Caki2 (cell line): ENCODE measurements at regions not wholly inside any gene's neighbourhood (a gene's known extent, or its start where the extent isn't known, plus 50 kb on each side); places are given as distances from the start of the nearest gene placed in this dataset.

Experiments used
- DNase-seq: peaks from one replicate; pipeline ENCODE4 v3.0.0-alpha.2; 2015; ENCODE audit warnings: low read depth
- in situ Hi-C: cut with HindIII; loops from 2 replicates; pipeline ENCODE4 v1.10.0; 2016; ENCODE audit warnings: low sequenced_read_pairs, low pct_unique_long_range_greater_than_20kb, mixed read lengths

DNA sequence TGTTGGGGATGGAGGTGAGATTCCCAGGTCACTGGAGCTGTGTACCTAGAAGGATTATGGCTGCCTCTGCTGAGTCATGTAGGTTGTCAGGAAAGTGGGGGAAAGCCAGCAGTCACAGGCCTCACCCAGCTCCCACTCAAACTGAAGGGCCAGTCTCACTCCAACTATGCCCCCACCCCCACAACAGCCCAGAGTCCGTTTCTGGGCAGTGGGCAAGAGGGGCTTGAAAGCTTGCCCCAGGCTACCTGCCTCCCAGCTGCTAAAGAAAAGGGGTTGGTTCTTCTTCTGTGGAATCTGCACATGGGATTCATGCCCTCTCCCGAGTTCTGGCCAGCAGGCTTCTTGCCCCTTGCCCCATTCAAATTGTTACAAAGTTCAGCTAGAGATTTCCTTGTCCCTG is 116.0 kb upstream of the PGRMC2 start:
- in situ Hi-C loops = no loop called here
- DNase-seq = no peak

- in situ Hi-C loops = no loop called here
- DNase-seq = no peak
Measured at GRCh38 chr4:128394778-128395177, 107.2 kb upstream of the PGRMC2 start.

GRCh38 chr4:128393101-128393704 is 105.6 kb upstream of the PGRMC2 start:
- in situ Hi-C loops = no loop called here
- peak; percentile 83 for DNase-seq

- no peak for DNase-seq
- in situ Hi-C loops = no loop called here
Measured at GRCh38 chr4:128390475-128390996, 102.9 kb upstream of the PGRMC2 start.

DNA sequence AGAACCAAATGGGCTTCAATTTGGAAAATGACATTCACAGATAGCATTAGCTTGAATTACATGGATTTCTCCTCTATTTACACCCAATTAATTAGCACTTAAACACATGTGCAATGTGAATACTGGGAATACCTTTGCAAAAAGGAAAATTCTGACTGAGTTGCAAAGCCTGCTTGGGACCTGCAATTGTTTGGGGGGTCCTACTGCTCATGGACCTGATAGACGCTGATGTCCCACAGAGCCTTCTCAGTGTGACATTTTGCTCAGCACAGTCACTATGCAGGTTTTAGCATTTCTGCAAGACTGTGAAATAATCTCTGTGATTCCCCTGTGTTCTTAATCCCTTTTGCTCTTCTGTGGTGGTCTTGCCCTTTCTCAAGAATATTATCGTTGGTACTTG is 101.2 kb upstream of the PGRMC2 start:
- in situ Hi-C loops = no loop called here
- no peak for DNase-seq

DNA sequence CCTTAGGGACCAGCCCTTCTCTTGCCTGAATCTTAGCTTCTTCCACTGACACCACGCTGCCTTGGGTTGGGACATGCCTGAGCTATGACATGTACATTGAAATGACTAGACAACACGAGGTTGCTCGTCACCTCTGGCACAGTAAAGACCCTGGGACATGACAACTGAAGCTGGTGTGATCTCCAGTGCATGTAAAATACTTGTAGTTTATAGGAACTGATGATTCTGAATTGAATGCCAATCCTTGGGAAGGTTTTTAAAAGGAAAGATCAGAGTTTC is 100.7 kb upstream of the PGRMC2 start:
- DNase-seq = peak; percentile 79
- in situ Hi-C loops = no loop called here

DNA sequence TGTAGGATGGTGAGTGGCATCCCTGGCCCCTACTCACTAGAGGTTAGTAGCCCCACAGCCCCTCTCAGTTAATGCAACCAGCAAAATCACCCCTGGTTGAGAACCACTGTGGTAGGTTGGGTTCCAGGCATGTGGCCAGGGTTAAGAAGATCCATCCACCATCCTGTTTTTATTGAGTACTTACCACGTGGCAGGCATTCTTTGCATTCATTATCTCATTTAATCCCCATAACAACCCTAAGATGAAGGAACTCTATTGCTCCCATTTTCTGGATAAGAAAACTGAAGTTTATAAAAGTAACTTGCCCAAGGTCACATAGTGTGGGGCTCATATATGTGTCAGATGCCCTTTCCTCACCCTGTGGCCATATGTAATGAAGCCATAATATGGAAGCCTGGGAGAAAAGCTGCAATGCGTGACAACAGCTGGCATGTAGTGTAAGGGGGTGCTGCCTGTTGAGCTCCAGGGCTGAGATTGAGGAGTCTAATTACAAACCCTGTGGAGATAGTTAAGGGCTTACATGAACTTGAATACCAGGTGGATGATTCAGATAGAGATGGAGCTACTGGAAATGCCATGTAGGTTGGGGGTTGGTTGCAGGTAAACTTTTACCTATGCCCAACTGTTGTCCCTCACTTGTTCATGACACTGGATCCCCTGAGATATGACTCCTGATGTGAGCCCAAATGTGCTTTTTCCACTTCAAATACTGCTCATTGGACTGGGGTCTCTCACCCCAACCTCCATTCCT is 100.2 kb upstream of the PGRMC2 start:
- DNase-seq = peak; percentile 81
- in situ Hi-C loops = no loop called here

DNA sequence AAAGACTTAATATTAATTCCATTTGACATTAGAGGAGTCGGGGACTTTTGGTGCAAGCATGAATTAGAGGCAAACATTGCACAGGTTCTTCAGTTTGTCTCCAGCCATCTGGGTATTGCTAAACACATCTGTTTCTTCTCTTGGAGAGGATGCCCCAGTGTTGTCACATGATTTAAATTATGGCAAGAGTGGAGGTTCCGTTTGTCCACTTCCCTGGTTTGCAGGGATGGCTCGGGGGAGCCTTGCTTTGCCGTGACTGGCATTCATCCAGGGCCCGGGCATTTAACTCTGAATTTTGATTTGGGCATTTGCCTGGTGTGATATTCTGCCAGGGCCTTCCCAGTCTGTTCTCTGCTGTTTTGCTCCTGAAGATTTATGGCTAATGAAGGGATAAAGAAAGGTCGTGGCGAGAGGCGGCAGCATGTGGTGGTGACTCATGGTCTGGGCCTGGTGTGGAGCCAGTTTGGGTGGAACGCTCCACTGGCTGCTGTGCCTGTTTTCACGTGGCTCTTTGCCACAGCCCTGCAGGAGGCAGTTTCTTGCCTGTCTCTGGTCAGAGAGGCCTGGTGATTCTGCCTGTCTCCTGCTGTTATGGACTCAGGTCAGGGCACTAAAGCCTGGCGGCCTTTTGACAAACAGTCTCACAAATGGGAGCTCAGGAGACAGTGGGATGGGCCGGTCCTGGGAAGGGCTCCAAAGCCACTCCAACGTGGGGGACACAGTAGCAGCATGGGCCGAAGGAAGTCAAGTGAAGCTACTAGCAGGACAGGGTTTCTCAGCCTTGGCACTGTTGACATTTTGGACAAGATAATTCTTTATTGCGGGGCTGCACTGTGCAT is 99.4 kb upstream of the PGRMC2 start:
- peak; percentile 99 for DNase-seq
- in situ Hi-C loops = no loop called here

DNA sequence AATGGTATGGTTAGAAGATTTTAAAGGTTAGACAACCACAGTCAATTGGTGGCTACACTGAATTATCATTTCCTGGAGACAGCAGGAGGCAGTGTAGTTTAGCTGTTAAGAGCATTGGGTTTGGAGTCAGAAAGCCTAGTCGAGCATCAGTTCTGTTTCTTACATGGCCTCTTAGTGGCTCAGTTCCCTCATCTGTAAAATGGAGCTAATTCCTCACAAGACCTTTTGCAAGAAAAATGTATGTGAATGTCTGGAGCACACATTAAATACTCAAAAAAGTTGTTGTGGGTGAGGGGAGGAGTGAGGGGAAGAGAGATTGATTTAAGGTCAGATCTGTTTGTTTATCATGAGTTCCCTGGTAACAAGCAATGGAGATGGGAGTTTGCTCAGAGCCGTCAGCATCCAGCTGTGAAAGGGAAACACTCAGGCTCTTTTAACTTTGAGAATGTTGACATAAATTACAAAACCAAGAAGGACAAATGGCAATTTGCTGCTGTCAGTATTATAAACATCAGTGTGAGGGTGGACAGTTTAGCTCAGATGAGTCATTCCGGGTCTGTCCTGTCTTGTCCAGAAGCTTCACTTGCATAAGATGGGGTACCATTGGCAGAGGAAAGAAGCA is 98.2 kb upstream of the PGRMC2 start:
- DNase-seq = peak; percentile 90
- in situ Hi-C loops = no loop called here

GRCh38 chr4:128384765-128385598 is 97.4 kb upstream of the PGRMC2 start:
- no peak for DNase-seq
- in situ Hi-C loops = no loop called here

GRCh38 chr4:128384091-128384520 is 96.5 kb upstream of the PGRMC2 start:
- in situ Hi-C loops = no loop called here
- no peak for DNase-seq

DNA sequence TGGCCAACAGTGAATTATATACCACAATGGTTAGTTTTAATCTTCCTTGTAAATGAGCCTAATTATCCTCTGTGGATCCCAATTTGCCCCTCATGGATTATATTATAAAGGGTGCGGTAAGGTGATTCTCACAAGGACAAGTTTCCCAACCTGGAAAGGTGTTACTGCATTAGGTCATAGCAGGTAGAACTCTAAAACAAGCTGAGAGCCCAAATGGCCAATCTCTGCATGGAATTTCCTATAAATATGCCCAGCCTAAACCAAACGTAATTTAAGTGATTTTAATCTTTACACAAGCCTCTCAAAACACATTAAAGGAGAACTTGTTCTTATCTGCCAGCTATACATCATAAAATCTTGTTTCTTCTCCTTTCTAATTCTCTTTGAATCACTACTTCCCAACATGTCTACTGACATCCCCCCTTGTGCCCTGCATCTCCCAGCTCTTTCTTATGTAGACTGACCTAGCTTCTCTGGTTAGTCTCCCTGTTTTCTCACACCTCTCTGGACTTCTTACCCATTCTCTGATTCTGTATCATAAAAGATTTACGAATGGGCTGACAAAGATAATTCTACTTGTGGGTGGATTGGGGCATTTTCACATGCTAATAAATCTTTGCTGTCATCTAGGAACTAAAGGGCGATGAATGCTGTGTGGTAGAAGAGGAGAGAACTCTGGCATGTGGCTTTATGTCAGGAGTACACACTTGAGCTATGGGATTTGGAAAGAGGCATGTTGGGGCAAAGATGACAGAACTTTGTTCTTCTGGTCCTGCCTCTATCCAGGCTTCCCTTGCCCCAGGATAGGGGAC is 94.3 kb upstream of the PGRMC2 start:
- DNase-seq = no peak
- in situ Hi-C loops = no loop called here

DNA sequence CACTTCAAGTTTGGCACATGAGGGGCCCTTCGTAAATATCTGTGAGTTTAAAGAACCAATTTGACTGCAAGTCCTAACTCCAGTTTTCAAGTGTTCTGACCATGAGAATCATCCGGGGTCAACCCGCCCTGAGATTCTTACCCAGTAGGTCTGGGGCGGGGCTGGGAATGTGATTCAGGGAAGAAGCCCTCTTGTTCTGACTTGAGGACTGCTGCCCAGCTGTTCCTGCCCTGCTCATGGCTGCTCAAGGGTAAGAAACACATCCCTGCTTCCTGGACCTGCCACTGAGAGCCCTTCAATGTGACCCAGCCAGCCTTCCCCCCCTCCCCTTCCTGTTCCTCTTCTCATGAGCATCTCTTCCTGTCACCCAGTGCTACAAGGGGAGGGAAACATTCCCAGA is 92.7 kb upstream of the PGRMC2 start:
- DNase-seq = no peak
- in situ Hi-C loops = no loop called here

GRCh38 chr4:128379860-128380259 is 92.2 kb upstream of the PGRMC2 start:
- in situ Hi-C loops = no loop called here
- DNase-seq = no peak

- in situ Hi-C loops = no loop called here
- DNase-seq = no peak
Measured at GRCh38 chr4:128378668-128379067, 91.1 kb upstream of the PGRMC2 start.

DNA sequence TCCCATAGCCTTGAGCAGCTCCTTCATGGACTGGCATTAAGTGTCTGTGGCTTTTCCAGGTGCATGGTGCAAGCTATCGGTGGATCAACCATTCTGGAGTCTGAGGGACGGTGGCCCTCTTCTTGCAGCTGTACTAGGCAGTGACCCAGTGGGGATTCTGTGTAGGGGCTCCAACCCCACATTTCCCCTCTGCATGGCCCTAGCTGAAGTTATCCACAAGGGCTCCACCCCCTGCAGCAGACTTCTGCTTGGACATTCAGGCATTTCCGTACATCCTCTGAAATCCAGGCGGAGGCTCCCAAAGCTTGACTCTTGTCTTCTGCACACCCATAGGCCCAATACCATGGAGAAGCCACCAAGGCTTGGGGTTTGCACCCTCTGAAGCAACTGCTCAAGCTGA is 89.3 kb upstream of the PGRMC2 start:
- no peak for DNase-seq
- in situ Hi-C loops = no loop called here

- DNase-seq = no peak
- in situ Hi-C loops = no loop called here
Measured at GRCh38 chr4:128376303-128376702, 88.7 kb upstream of the PGRMC2 start.
